Right cardiac atrium (tissue), 5 donors: ENCODE measurements at regions not wholly inside any gene's neighbourhood (a gene's known extent, or its start where the extent isn't known, plus 50 kb on each side); places are given as distances from the start of the nearest gene placed in this dataset.
"Not testable (repeated sequence)": the region's sequence is repeated elsewhere in the genome, so short reads cannot be mapped to it uniquely, and the experiment has no call there.

Experiments
- ATAC-seq, 2 donors: fragments of 200-7000 bp; cut with Tn5 transposase; one replicate each; pipeline versions ENCODE4 v1.8.0 to v1.9.1; 2020; ENCODE audit warnings: moderate library complexity in 2 of 2, mild to moderate bottlenecking in 1 of 2
- DNase-seq, 3 donors: peaks; one replicate each; pipeline ENCODE4 v3.0.0-alpha.2; 2020
- H3K27ac ChIP-seq: one replicate; pipeline ENCODE4 v1.5.1; 2013; ENCODE audit warnings: mild to moderate bottlenecking, low read length, control low read depth, moderate library complexity
- H3K27me3 ChIP-seq: one replicate; pipeline ENCODE4 v1.6.1; 2013; ENCODE audit not compliant: control insufficient read depth, insufficient read depth
- H3K4me1 ChIP-seq: one replicate; pipeline ENCODE4 v1.6.1; 2013; ENCODE audit warnings: low read length; ENCODE audit not compliant: control insufficient read depth, insufficient read depth
- H3K4me3 ChIP-seq: one replicate; pipeline ENCODE4 v1.5.1; 2013; ENCODE audit warnings: low read length, control low read depth
- H3K9me3 ChIP-seq: one replicate; pipeline ENCODE4 v1.6.1; 2013; ENCODE audit warnings: low read length; ENCODE audit not compliant: control insufficient read depth
- WGBS: extraction: QIAGEN DNeasy Blood & Tissue Kit; methylation state at CpG from one replicate; pipeline ENCODE4 v1.1.7; 2013; 5-methylcytosine and 5-hydroxymethylcytosine counted together
- intact Hi-C, 4 donors: fragments of 100-400 bp; cut with DNase I; formaldehyde crosslinking; loops; one replicate each; pipeline versions ENCODE4 v1.11.0 to v1.14.0; 2022 to 2023
- donor health status: healthy with polysubstance abuse.
- donor health status: DM: no; HTN: yes; CAD: no.
- donor health status: DM: no; HTN: no; CAD: no.
- donor health status: DM: no; HTN: yes; CAD: no; lungs with severe emphysema.
- donor health status: DM: yes; HTN: yes; CAD: no.

DNA sequence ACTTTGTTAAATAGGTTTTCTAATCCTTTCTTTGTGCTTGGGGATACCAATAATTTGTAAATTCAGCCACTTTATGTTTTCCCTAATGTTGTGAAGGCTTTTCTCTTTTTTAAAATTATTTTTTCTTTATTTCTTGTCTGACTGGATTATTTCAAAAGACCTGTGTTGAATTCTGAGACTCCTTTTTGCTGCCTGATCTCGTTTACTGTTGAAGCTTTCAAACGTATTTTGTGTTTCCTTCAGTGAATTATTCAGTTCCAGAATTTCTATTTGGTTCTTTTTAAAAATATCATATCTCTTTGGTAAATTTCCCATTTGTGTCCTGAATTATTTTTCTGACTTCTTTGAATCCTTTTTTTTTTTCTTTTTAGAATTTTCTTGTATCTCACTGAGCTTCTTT is 241.6 kb downstream of the LRIG3 start:
- ATAC-seq, result no peak
- 90% methylated on average over 2 of the region's 2 CpGs for WGBS

DNA sequence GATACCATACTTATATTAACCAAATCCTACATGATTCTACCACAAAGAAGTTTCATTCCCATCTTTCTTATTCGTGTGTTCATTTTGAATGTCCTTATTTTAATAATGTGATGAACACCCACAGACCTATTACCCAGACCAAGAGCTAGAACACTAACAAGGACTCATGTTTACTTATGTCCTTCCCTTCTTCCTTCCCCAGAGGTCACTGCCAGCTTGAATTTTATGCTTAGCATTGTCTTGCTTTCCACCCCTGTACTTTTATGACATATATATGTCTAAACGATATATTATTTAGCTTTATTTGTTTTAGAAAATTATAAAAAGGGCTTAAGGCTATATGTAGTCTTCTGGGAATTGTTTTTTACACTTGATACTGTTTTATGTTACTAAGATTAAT is 238.6 kb downstream of the LRIG3 start:
- Histone ChIP-seq H3K9me3 (peaks cover 3% of the 10 kb centered on the region), H3K27ac (no peak overlapping the region), H3K4me3 (no peak overlapping the region), H3K4me1 (no peaks in the 10 kb centered on the region), H3K27me3 (no peaks in the 10 kb centered on the region)
- intact Hi-C loops, result no loop called here
- WGBS, result 70% methylated on average over 2 of the region's 2 CpGs
- ATAC-seq (no peak), DNase-seq (no peak)

More for the DNA sequence above, 241.6 kb downstream of the LRIG3 start:
- DNase-seq, result no peak
- Histone ChIP-seq H3K27ac (no peak overlapping the region), H3K4me3 (no peak overlapping the region), H3K4me1 (no peaks in the 10 kb centered on the region), H3K27me3 (no peaks in the 10 kb centered on the region), H3K9me3 (peaks cover 3% of the 10 kb centered on the region)
- intact Hi-C loops, result no loop called here

DNA sequence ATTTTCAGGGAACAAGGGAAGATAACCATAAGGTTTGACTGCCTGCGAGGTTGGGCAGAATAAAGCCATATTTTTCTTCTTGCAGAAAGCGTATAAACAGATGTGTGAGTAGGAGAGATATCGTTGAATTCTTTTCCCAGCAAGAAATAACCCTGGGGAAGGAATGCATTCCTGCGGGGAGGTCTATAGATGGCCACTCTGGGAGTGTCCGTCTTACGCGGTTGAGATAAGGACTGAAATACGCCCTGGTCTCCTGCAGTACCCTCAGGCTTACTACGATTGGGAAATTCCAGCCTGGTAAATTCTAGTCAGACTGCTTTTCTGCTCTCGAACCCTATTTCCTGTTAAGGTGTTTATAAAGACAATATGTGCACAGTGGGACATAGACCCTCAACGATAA is 225.0 kb downstream of the LRIG3 start:
- intact Hi-C loops, result no loop called here
- H3K9me3 ChIP-seq, result no peaks in the 10 kb centered on the region
- ATAC-seq, result no peak

DNA sequence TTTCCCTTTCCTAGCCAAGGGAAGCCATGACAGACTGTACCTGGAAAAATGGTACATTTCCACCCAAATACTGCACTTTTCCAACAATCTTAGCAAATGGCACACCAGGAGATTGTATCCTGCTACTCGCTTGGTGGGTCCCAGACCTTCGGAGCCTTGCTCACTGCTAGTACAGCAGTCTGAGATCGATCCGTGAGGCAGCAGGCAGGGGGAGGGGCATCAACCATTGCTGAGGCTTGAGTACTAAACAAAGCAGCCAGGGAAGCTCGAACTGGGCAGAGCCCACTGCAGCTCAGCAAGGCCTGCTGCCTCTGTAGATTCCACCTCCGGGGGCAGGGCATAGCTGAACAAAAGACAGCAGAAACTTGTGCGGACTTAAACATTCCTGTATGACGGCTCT is 218.8 kb downstream of the LRIG3 start:
- H3K4me3 ChIP-seq, result no peak overlapping the region
- ATAC-seq (no peak), DNase-seq (peak in 1 of 3 donors; percentile 24)
- intact Hi-C loops, result no loop called here
- WGBS, result 86% methylated on average over 8 of the region's 8 CpGs
- no peaks in the 10 kb centered on the region for H3K9me3 ChIP-seq
- H3K4me1 ChIP-seq, result no peaks in the 10 kb centered on the region
- H3K27ac ChIP-seq, result no peak overlapping the region
- H3K27me3 ChIP-seq, result no peaks in the 10 kb centered on the region

More for the DNA sequence above, 225.0 kb downstream of the LRIG3 start:
- Histone ChIP-seq H3K4me3 (no peak overlapping the region), H3K27me3 (no peaks in the 10 kb centered on the region), H3K27ac (no peak overlapping the region), H3K4me1 (no peaks in the 10 kb centered on the region)
- WGBS, result 88% methylated on average over 11 of the region's 11 CpGs
- no peak for DNase-seq

DNA sequence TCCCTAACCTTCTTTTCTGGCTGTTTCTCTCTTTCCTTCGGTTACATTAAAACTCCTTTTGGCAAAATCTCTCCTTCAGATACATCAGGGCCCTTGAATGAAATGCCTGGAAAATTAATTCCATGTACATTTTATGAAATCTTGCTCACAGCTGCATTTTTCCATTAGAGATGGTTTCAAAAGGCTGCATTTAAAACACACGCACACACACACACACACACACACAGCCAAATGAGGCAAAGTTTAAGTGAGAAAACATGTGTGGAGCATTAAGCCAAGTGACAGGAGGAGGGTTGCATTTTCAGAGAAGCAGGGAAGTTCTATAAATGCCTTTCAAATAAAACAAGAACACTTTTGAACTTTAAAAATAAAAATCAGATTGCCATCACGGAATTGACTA is 216.4 kb downstream of the LRIG3 start:
- intact Hi-C loops, result no loop called here
- no peaks in the 10 kb centered on the region for H3K9me3 ChIP-seq
- no peaks in the 10 kb centered on the region for H3K4me1 ChIP-seq
- H3K27me3 ChIP-seq, result no peaks in the 10 kb centered on the region
- no peak overlapping the region for H3K27ac ChIP-seq
- ATAC-seq (no peak), DNase-seq (no peak)
- no peak overlapping the region for H3K4me3 ChIP-seq
- WGBS, result 51% methylated on average over 3 of the region's 3 CpGs

DNA sequence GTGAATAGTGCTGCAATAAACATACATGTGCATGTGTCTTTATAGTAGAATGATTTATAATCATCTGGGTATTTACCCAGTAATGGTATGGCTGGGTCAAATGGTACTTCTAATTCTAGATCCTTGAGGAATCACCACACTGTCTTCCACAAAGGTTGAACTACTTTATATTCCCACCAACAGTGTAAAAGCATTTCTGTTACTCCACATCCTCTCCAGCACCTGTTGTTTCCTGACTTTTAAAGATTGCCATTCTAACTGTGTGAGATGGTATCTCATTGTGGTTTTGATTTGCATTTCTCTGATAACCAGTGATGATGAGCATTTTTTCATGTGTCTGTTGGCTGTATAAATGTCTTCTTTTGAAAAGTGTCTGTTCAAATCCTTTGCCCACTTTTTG is 215.5 kb downstream of the LRIG3 start:
- not testable (repeated sequence) for H3K4me1 ChIP-seq

DNA sequence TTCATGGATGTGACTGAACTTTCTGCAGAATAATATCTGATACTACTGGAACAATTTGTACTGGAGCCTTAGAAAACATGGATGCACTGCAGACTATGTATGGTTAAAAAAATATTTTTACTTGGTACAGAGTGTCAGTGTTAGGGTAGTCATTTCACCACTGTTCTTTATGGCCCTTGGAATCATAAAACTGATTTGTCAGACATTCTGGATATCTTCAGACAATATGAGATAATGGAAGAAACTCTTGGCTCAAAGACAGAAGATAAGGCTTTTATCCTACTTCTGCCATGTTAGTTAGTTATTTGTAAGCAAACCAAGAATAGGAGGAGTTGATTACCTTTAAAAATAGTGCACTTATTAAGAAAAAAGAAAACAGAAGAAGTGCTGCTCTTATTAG is 209.4 kb downstream of the LRIG3 start:
- intact Hi-C loops, result no loop called here
- ATAC-seq, result no peak

More for the DNA sequence above, 215.5 kb downstream of the LRIG3 start:
- intact Hi-C loops, H3K4me3 ChIP-seq, H3K9me3 ChIP-seq, H3K27me3 ChIP-seq, H3K27ac ChIP-seq, ATAC-seq, DNase-seq: not testable (repeated sequence)

DNA sequence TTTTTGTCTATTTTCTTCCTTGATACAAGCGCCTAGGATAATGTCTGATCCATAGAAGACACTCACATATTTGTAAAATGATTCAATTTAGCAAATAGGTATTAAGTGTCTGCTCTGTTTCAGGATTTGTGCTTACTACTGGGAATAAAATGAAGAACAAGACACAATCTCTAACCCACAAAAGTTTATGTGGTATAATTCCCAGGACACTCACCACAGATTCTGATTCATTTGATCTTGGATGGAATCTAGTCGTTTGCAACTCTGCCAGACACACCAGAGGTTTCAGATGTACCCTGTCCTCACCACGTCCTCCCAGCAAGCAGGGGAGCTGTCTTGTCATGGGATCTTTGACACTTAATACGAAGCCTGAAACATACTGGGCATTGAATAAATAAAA is 208.3 kb downstream of the LRIG3 start:
- Histone ChIP-seq H3K4me1 (no peaks in the 10 kb centered on the region), H3K4me3 (no peak overlapping the region), H3K27me3 (no peaks in the 10 kb centered on the region), H3K9me3 (no peaks in the 10 kb centered on the region), H3K27ac (no peak overlapping the region)
- intact Hi-C loops, result no loop called here
- no peak for DNase-seq
- WGBS, result 60% methylated on average over 4 of the region's 4 CpGs
- ATAC-seq, result no peak

More for the DNA sequence above, 209.4 kb downstream of the LRIG3 start:
- no peak for DNase-seq
- no peaks in the 10 kb centered on the region for H3K9me3 ChIP-seq
- H3K4me1 ChIP-seq, result no peaks in the 10 kb centered on the region
- no peak overlapping the region for H3K27ac ChIP-seq
- H3K4me3 ChIP-seq, result no peak overlapping the region
- no peaks in the 10 kb centered on the region for H3K27me3 ChIP-seq

DNA sequence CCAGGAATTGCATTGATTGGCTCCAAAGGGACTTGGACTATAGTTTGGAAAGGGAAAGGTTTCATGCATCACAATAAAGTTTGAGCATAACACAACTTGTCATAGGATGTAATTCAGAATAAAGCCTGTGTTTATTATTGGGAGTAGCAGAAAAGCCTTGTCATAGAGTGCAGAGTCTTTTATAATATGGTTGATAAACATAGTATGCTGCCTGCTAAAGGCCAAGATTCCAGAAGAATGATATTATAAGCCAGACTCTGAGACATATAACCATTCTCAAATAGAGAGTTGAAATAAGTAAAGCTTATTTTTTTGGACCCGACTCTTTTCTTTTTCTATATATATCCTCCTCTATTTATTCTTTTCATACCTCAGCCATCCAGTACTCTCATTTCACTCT is 207.3 kb downstream of the LRIG3 start:
- no peak overlapping the region for H3K27ac ChIP-seq
- no peak for ATAC-seq
- WGBS, result 74% methylated on average over 1 of the region's 1 CpG
- no peak overlapping the region for H3K4me3 ChIP-seq
- H3K27me3 ChIP-seq, result peaks cover 2% of the 10 kb centered on the region
- no peaks in the 10 kb centered on the region for H3K4me1 ChIP-seq
- DNase-seq, result no peak
- intact Hi-C loops, result no loop called here
- H3K9me3 ChIP-seq, result no peaks in the 10 kb centered on the region

DNA sequence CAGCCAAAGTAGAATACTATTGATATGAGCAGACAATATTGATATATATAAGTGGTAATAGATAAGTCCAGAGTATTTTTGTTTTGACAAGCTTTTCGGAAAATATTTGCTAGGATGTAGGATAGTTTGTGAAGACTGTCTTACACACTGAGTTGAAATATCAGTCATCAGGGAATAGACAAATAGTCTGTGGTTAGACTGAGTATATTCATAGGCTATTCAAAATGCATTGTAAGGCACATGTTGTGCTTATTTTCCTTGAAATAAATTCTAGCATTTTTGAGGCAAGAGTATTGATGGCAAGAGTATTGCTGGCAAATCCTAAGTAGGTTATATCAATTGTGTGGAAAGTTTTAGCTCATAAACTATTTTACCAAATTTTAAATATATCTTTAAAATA is 201.1 kb downstream of the LRIG3 start:
- intact Hi-C loops, result no loop called here
- Histone ChIP-seq H3K9me3 (no peaks in the 10 kb centered on the region), H3K27me3 (peaks cover 2% of the 10 kb centered on the region), H3K4me3 (no peak overlapping the region), H3K4me1 (no peaks in the 10 kb centered on the region), H3K27ac (no peak overlapping the region)
- DNase-seq (no peak), ATAC-seq (no peak)
- WGBS, result 83% methylated on average over 1 of the region's 1 CpG

DNA sequence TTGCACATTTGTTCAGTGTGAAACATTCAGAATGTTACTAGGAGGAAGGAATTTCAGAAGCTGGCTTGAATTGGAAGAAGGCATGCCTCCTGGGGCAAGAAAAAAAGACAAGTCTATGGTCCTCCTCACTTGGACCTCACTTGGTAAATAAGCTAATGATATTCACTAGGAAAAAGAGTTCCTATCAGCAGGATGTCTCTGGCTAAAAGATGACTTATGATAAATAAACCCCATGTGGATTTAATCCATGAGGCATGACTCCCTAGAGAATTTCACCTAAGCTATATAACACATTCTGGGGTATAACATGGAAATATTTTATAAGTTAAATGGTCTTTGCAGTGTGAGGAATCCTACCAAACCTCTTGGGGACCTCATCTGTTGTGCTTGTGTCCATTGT is 199.9 kb downstream of the LRIG3 start:
- H3K4me3 ChIP-seq, result no peak overlapping the region
- intact Hi-C loops, result no loop called here
- DNase-seq (no peak), ATAC-seq (no peak)
- H3K27me3 ChIP-seq, result peaks cover 2% of the 10 kb centered on the region
- no peak overlapping the region for H3K27ac ChIP-seq
- no peaks in the 10 kb centered on the region for H3K9me3 ChIP-seq
- no peaks in the 10 kb centered on the region for H3K4me1 ChIP-seq

DNA sequence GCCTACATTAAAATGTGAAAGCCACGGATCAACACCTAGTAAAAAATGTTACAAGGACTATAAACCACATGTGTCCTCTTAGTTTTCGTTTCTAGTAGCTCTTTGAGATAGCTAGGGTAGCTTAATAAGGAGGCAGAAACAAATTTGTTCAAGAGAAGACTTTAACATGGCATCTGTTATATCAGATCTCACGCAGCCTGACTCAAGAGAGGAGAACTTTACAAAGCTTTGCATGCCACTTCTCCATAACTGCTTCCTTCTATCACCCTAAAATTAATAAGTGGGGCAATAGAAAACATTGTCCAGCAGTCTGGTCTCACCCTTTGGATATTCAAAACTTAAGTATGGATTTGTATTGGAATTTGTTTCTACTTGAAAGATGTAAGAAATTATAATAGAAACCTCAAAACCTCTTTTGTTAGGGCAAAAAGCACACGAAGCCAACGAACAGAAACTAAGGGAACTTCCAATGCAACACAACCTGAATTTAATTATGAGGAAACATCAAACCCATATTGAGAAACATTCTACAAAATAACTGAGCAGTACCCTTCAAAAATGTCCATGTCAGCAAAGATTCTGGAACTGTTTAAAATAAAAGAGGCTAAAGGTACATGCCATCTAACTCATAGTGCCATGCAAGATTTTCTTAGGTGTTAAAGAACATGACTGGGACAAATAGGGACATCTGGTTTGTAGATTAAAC is 194.8 kb downstream of the LRIG3 start:
- ATAC-seq (no peak), DNase-seq (no peak)
- Histone ChIP-seq H3K4me1 (no peaks in the 10 kb centered on the region), H3K4me3 (no peak overlapping the region), H3K27ac (no peak overlapping the region), H3K27me3 (no peaks in the 10 kb centered on the region), H3K9me3 (no peaks in the 10 kb centered on the region)
- intact Hi-C loops, result no loop called here
- 81% methylated on average over 5 of the region's 5 CpGs for WGBS
